Type B pancreatic cell (in vitro differentiated cells): ENCODE measurements at regions not wholly inside any gene's neighbourhood (a gene's known extent, or its start where the extent isn't known, plus 50 kb on each side); places are given as distances from the start of the nearest gene placed in this dataset.

ENCODE experiments used
- DNase-seq: peaks from one replicate; pipeline ENCODE4 v3.0.0; 2021; ENCODE audit warnings: mixed read lengths; ENCODE audit not compliant: unreplicated experiment; ENCODE audit errors: extremely low spot score
- H3K27ac Mint-ChIP-seq: 2 replicates; pipeline ENCODE4 v1.8.0; 2021; ENCODE audit warnings: mild to moderate bottlenecking, mixed read lengths
- H3K27me3 Mint-ChIP-seq: 2 replicates; pipeline ENCODE4 v1.8.0; 2021; ENCODE audit warnings: mixed read lengths
- H3K36me3 Mint-ChIP-seq: 2 replicates; pipeline ENCODE4 v1.8.0; 2021; ENCODE audit warnings: mixed read lengths
- H3K4me1 Mint-ChIP-seq: one replicate; pipeline ENCODE4 v1.8.0; 2021; ENCODE audit warnings: mixed read lengths; ENCODE audit not compliant: unreplicated experiment
- H3K4me3 Mint-ChIP-seq: 2 replicates; pipeline ENCODE4 v1.8.0; 2021; ENCODE audit warnings: mild to moderate bottlenecking, mixed read lengths
- H3K9me3 Mint-ChIP-seq: 2 replicates; pipeline ENCODE4 v1.8.0; 2021; ENCODE audit warnings: mixed read lengths
- CTCF ChIP-seq: fragments of 200-600 bp; sonication (generic); conservative IDR thresholded peaks from 2 replicates; pipeline ENCODE4 v1.5.0; 2021; ENCODE audit warnings: antibody characterized with exemption, mild to moderate bottlenecking

GRCh38 chr9:82108941-82109340 is 120.4 kb downstream of the SPATA31D1 start:
- Mint-ChIP-seq H3K27ac (no peak overlapping the region), H3K9me3 (no peaks in the 10 kb centered on the region), H3K36me3 (no peaks in the 10 kb centered on the region), H3K4me1 (no peaks in the 10 kb centered on the region), H3K4me3 (no peak overlapping the region), H3K27me3 (no peaks in the 10 kb centered on the region)
- no peak for TF ChIP-seq CTCF
- no peak for DNase-seq

- Mint-ChIP-seq H3K4me3 (no peak overlapping the region), H3K4me1 (no peaks in the 10 kb centered on the region), H3K27ac (no peak overlapping the region), H3K36me3 (no peaks in the 10 kb centered on the region), H3K27me3 (no peaks in the 10 kb centered on the region), H3K9me3 (no peaks in the 10 kb centered on the region)
- TF ChIP-seq CTCF, result no peak
- DNase-seq, result no peak
Measured at GRCh38 chr9:82109626-82110025, 121.1 kb downstream of the SPATA31D1 start.

DNA sequence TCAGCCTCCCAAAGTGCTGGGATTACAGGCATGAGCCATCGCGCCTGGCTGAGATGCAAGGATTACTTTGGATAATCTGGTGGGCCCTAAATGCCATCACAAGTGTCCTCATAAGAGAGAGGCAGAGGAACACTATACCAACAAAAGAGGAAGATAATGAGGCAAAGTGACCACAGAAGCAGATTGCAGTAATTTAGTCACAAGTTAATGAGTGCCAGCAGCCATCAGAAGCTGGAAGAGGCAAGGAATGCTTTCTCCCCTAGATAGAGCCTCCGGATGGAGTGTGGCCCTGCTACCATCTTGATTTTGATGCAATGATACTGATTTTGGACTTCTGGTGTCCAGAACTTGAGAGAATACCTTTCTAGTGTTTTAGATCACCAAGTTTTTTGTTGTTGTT is 122.3 kb downstream of the SPATA31D1 start:
- Mint-ChIP-seq H3K9me3 (no peaks in the 10 kb centered on the region), H3K36me3 (no peaks in the 10 kb centered on the region), H3K27ac (no peak overlapping the region), H3K27me3 (no peaks in the 10 kb centered on the region), H3K4me3 (no peak overlapping the region), H3K4me1 (peaks cover 7% of the 10 kb centered on the region)
- no peak for DNase-seq
- TF ChIP-seq CTCF, result no peak

DNA sequence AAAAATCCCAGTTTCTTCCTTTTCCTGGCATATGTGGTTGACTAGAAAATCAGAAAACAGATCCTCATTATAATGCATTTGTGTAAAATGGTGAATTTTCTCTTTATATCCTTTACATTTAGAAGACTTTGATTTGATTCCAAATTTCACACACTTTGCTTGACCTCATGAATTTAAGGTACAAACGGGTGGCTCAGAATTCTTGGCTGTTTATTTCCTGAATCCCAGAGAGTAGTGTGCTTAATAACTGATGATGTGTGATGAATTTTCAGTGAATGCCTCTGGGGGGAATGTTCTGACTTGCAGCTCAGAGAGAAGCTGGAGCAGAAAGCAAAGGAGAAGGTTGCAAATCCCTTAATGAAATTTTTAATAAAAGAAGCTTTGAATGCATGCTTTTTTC is 126.8 kb downstream of the SPATA31D1 start:
- Mint-ChIP-seq H3K9me3 (no peaks in the 10 kb centered on the region), H3K27ac (no peak overlapping the region)

GRCh38 chr9:82115900-82116299 is 127.3 kb downstream of the SPATA31D1 start:
- no peak for DNase-seq
- Mint-ChIP-seq H3K9me3 (no peaks in the 10 kb centered on the region), H3K36me3 (no peaks in the 10 kb centered on the region), H3K4me1 (peaks cover 17% of the 10 kb centered on the region), H3K27ac (no peak overlapping the region), H3K4me3 (no peak overlapping the region), H3K27me3 (no peaks in the 10 kb centered on the region)
- no peak for TF ChIP-seq CTCF

More for the DNA sequence above, 126.8 kb downstream of the SPATA31D1 start:
- H3K27me3 Mint-ChIP-seq, result no peaks in the 10 kb centered on the region
- no peaks in the 10 kb centered on the region for H3K36me3 Mint-ChIP-seq
- no peak for DNase-seq
- no peak overlapping the region for H3K4me3 Mint-ChIP-seq
- peaks cover 17% of the 10 kb centered on the region for H3K4me1 Mint-ChIP-seq
- TF ChIP-seq CTCF, result no peak

- Mint-ChIP-seq H3K36me3 (no peaks in the 10 kb centered on the region), H3K27ac (peak overlapping the region; percentile 17), H3K4me3 (no peak overlapping the region), H3K27me3 (no peaks in the 10 kb centered on the region), H3K9me3 (no peaks in the 10 kb centered on the region), H3K4me1 (peaks cover 17% of the 10 kb centered on the region)
- TF ChIP-seq CTCF, result no peak
- no peak for DNase-seq
Measured at GRCh38 chr9:82116556-82116955, 128.0 kb downstream of the SPATA31D1 start.
